ENCODE measurements at regions not wholly inside any gene's neighbourhood (a gene's known extent, or its start where the extent isn't known, plus 50 kb on each side); places are given as distances from the start of the nearest gene placed in this dataset.

GRCh38 chr18:78925557-78926242 lies 53.9 kb upstream of the SALL3 start:
- no peaks in the 10 kb centered on the region for H4K20me1 ChIP-seq (ENCODE audit: insufficient read depth, low read length)
- DNase-seq (ENCODE audit: low spot score): no peak
- no peak overlapping the region for H3K27ac ChIP-seq (ENCODE audit: low read depth, low read length, poor library complexity, severe bottlenecking)
- no peaks in the 10 kb centered on the region for H3K9me3 ChIP-seq (ENCODE audit: low read length)
- intact Hi-C loops (cut with micrococcal nuclease; ENCODE audit: unreplicated experiment): no loop called here
- BruUV-seq (replicated peaks): no TSS peak
- H3K36me3 ChIP-seq (ENCODE audit: insufficient read depth, low read length): no peaks in the 10 kb centered on the region
- ChIA-PET CTCF (ENCODE audit: unreplicated experiment) (no interaction called here), POLR2A (no interaction called here)
- no peak overlapping the region for H3K4me3 ChIP-seq (ENCODE audit: low read depth, low read length, poor library complexity, severe bottlenecking)
- H3K4me2 ChIP-seq (ENCODE audit: low read length): no peak overlapping the region
- H2AFZ ChIP-seq (ENCODE audit: low read length): no peak overlapping the region
- H3K4me1 ChIP-seq (ENCODE audit: insufficient read depth, low read length, poor library complexity, severe bottlenecking): no peaks in the 10 kb centered on the region
- no peaks in the 10 kb centered on the region for H3K9me2 ChIP-seq (ENCODE audit: insufficient read depth, low read length)
- H3K79me2 ChIP-seq (ENCODE audit: insufficient read depth, low read depth, low read length): no peaks in the 10 kb centered on the region
- TF ChIP-seq EZH2phosphoT487 (IDR thresholded peaks at IDR 0.05; ENCODE audit: borderline replicate concordance, low read depth, low read length): no peak
- no peak for TF ChIP-seq CTCF (conservative IDR thresholded peaks at IDR 0.05; ENCODE audit: low read length)

GRCh38 chr18:78926243-78926615 lies 53.4 kb upstream of the SALL3 start:
- Histone ChIP-seq H3K27ac (ENCODE audit: low read depth, low read length, poor library complexity, severe bottlenecking) (no peak overlapping the region), H2AFZ (ENCODE audit: low read length) (no peak overlapping the region), H4K20me1 (ENCODE audit: insufficient read depth, low read length) (no peaks in the 10 kb centered on the region), H3K9me2 (ENCODE audit: insufficient read depth, low read length) (no peaks in the 10 kb centered on the region), H3K79me2 (ENCODE audit: insufficient read depth, low read depth, low read length) (no peaks in the 10 kb centered on the region), H3K4me2 (ENCODE audit: low read length) (no peak overlapping the region), H3K9me3 (ENCODE audit: low read length) (no peaks in the 10 kb centered on the region), H3K4me3 (ENCODE audit: low read depth, low read length, poor library complexity, severe bottlenecking) (no peak overlapping the region), H3K4me1 (ENCODE audit: insufficient read depth, low read length, poor library complexity, severe bottlenecking) (no peaks in the 10 kb centered on the region), H3K36me3 (ENCODE audit: insufficient read depth, low read length) (no peaks in the 10 kb centered on the region)
- CTCF ChIA-PET (ENCODE audit: unreplicated experiment): no interaction called here
- POLR2A ChIA-PET: no interaction called here
- intact Hi-C loops (cut with micrococcal nuclease; ENCODE audit: unreplicated experiment): no loop called here
- no peak for DNase-seq (ENCODE audit: low spot score)
- TF ChIP-seq EZH2phosphoT487 (IDR thresholded peaks at IDR 0.05; ENCODE audit: borderline replicate concordance, low read depth, low read length) (no peak), CTCF (conservative IDR thresholded peaks at IDR 0.05; ENCODE audit: low read length) (no peak)
- BruUV-seq (replicated peaks): no TSS peak

GRCh38 chr18:78927156-78927555 lies 52.5 kb upstream of the SALL3 start:
- H3K4me3 ChIP-seq (ENCODE audit: low read depth, low read length, poor library complexity, severe bottlenecking): no peak overlapping the region
- H2AFZ ChIP-seq (ENCODE audit: low read length): no peak overlapping the region
- no peaks in the 10 kb centered on the region for H4K20me1 ChIP-seq (ENCODE audit: insufficient read depth, low read length)
- no peak overlapping the region for H3K27ac ChIP-seq (ENCODE audit: low read depth, low read length, poor library complexity, severe bottlenecking)
- no TSS peak for BruUV-seq (replicated peaks)
- TF ChIP-seq CTCF (conservative IDR thresholded peaks at IDR 0.05; ENCODE audit: low read length) (no peak), EZH2phosphoT487 (IDR thresholded peaks at IDR 0.05; ENCODE audit: borderline replicate concordance, low read depth, low read length) (no peak)
- no peaks in the 10 kb centered on the region for H3K4me1 ChIP-seq (ENCODE audit: insufficient read depth, low read length, poor library complexity, severe bottlenecking)
- no peak overlapping the region for H3K4me2 ChIP-seq (ENCODE audit: low read length)
- no peak for DNase-seq (ENCODE audit: low spot score)
- ChIA-PET CTCF (ENCODE audit: unreplicated experiment) (no interaction called here), POLR2A (interaction anchor here (0.6 kb wide), 1 partner anchor 316 kb away, joined by 3 read pairs; no protein-coding TSS in a partner anchor)
- intact Hi-C loops (cut with micrococcal nuclease; ENCODE audit: unreplicated experiment): no loop called here
- H3K36me3 ChIP-seq (ENCODE audit: insufficient read depth, low read length): no peaks in the 10 kb centered on the region
- H3K9me3 ChIP-seq (ENCODE audit: low read length): no peaks in the 10 kb centered on the region
- no peaks in the 10 kb centered on the region for H3K79me2 ChIP-seq (ENCODE audit: insufficient read depth, low read depth, low read length)
- no peaks in the 10 kb centered on the region for H3K9me2 ChIP-seq (ENCODE audit: insufficient read depth, low read length)
